PC-3 (cell line): ENCODE measurements at regions not wholly inside any gene's neighbourhood (a gene's known extent, or its start where the extent isn't known, plus 50 kb on each side); places are given as distances from the start of the nearest gene placed in this dataset.

Source experiments
- ATAC-seq: fragments of 200-7000 bp; cut with Tn5 transposase; 2 replicates; pipeline ENCODE4 v1.9.1; 2020; ENCODE audit warnings: mild to moderate bottlenecking, moderate library complexity
- BruUV-seq: library from RNA; stranded (reverse); fragments of 400-500 nt; replicated peaks from 2 replicates; lab custom pipeline; 2021; lab: Mats Ljungman, UMichigan
- CTCF ChIA-PET: fragments of 300-600 bp; sonication (Branson Sonifier 250); formaldehyde crosslinking; loops from one replicate; lab custom pipeline; 2022; ENCODE audit warnings: antibody characterized with exemption; lab: Charles Lee
- POLR2A ChIA-PET: fragments of 300-600 bp; sonication (Branson Sonifier 250); formaldehyde crosslinking; loops from one replicate; lab custom pipeline; 2022; ENCODE audit warnings: antibody characterized with exemption; ENCODE audit not compliant: unreplicated experiment; lab: Charles Lee
- DNase-seq: peaks from one replicate; pipeline ENCODE4 v3.0.0-alpha.2; 2015
- H2AFZ ChIP-seq: fragments of 300-600 bp; sonication (generic); 2 replicates; pipeline ENCODE4 v1.6.0; 2016; ENCODE audit warnings: antibody characterized with exemption, low read length
- H3F3A ChIP-seq: fragments of 300-600 bp; sonication (generic); one replicate; pipeline ENCODE4 v1.6.0; 2017; ENCODE audit warnings: antibody characterized with exemption, low read length, control low read depth, mild to moderate bottlenecking; ENCODE audit not compliant: unreplicated experiment
- H3K27ac ChIP-seq: fragments of 300-600 bp; sonication (generic); 2 replicates; pipeline ENCODE4 v1.5.1; 2016; ENCODE audit warnings: mild to moderate bottlenecking, low read length
- H3K27me3 ChIP-seq: fragments of 300-600 bp; sonication (generic); 2 replicates; pipeline ENCODE4 v1.6.1; 2016; ENCODE audit warnings: low read length, mixed read lengths
- H3K36me3 ChIP-seq: fragments of 300-600 bp; sonication (generic); 2 replicates; pipeline ENCODE4 v1.6.1; 2016; ENCODE audit warnings: low read depth, mixed run types, low read length, mixed read lengths
- H3K4me1 ChIP-seq: fragments of 300-600 bp; sonication (generic); 2 replicates; pipeline ENCODE4 v1.5.1; 2016; ENCODE audit warnings: low read length; ENCODE audit not compliant: insufficient read depth
- H3K4me2 ChIP-seq: fragments of 300-600 bp; sonication (generic); 2 replicates; pipeline ENCODE4 v1.6.0; 2016; ENCODE audit warnings: low read length
- H3K4me3 ChIP-seq: fragments of 300-600 bp; sonication (generic); 2 replicates; pipeline ENCODE4 v1.5.1; 2016; ENCODE audit warnings: mild to moderate bottlenecking, low read length, mixed read lengths
- H3K79me2 ChIP-seq: fragments of 300-600 bp; sonication (generic); 2 replicates; pipeline ENCODE4 v1.6.1; 2017; ENCODE audit warnings: low read length, mixed read lengths
- H3K9ac ChIP-seq: fragments of 300-600 bp; sonication (generic); 2 replicates; pipeline ENCODE4 v1.6.0; 2016; ENCODE audit warnings: mild to moderate bottlenecking, low read length
- H3K9me2 ChIP-seq: fragments of 300-600 bp; sonication (generic); replicated peaks from 2 replicates; pipeline ENCODE4 v1.6.1; 2016; ENCODE audit warnings: mixed run types, low read length, mixed read lengths
- H3K9me3 ChIP-seq: fragments of 300-600 bp; sonication (generic); 2 replicates; pipeline ENCODE4 v1.6.1; 2016; ENCODE audit warnings: low read length, mixed read lengths
- H4K20me1 ChIP-seq: fragments of 300-600 bp; sonication (generic); 2 replicates; pipeline ENCODE4 v1.6.1; 2016; ENCODE audit warnings: low read length, mixed read lengths
- CTCF ChIP-seq: fragments of 300-600 bp; sonication (generic); conservative IDR thresholded peaks from 2 replicates; pipeline ENCODE4 v1.5.1; 2017; ENCODE audit warnings: antibody characterized with exemption, low read depth, mild to moderate bottlenecking, low read length
- EZH2 ChIP-seq: fragments of 300-600 bp; sonication (generic); IDR thresholded peaks from one replicate; pipeline ENCODE4 v1.6.1; 2017; ENCODE audit warnings: antibody characterized with exemption, mild to moderate bottlenecking, low read length; ENCODE audit not compliant: unreplicated experiment
- EZH2phosphoT487 ChIP-seq: fragments of 300-600 bp; sonication (generic); IDR thresholded peaks from 2 replicates; pipeline ENCODE4 v1.6.1; 2018; ENCODE audit warnings: mild to moderate bottlenecking, antibody characterized with exemption, low read length, borderline replicate concordance
- intact Hi-C: fragments of 100-400 bp; cut with micrococcal nuclease; formaldehyde crosslinking; loops from 2 replicates; pipeline ENCODE4 v1.9.0; 2023

GRCh38 chr3:127354761-127355160 is 66.9 kb upstream of the PRR20G start:
- Histone ChIP-seq H3K4me2 (no peak overlapping the region), H3F3A (no peaks in the 10 kb centered on the region), H3K9me3 (no peaks in the 10 kb centered on the region), H4K20me1 (no peaks in the 10 kb centered on the region), H3K4me3 (no peak overlapping the region), H3K9ac (no peak overlapping the region), H3K9me2 (no peaks in the 10 kb centered on the region), H3K27me3 (peaks cover 25% of the 10 kb centered on the region; the same call in 1 of the 2 replicates), H3K36me3 (no peaks in the 10 kb centered on the region), H3K27ac (no peak overlapping the region), H3K4me1 (no peaks in the 10 kb centered on the region), H3K79me2 (no peaks in the 10 kb centered on the region), H2AFZ (no peak overlapping the region)
- intact Hi-C loops, result no loop called here
- POLR2A ChIA-PET, result no interaction called here
- ATAC-seq (no peak), DNase-seq (no peak)
- CTCF ChIA-PET, result no interaction called here
- BruUV-seq, result no TSS peak
- TF ChIP-seq CTCF (no peak), EZH2 (no peak), EZH2phosphoT487 (no peak)

DNA sequence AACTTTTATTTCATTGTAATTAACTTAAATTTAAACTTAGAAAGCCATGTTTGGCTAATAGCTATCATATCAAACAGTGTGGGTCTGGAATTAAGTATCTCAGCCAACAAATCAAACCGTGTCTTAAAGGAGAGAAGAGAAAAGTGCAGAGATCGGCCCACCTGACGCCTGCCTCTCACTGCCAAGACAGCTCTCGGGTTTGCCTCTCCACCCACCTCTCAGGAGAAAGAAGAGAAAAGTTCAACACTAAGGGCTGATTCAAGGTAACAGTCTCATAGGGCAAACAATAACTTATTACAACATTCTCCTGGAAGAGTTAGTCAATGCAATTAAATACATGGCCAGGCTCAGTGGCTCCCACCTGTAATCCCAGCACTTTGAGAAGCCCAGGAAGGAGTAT is 64.8 kb upstream of the PRR20G start:
- CTCF ChIA-PET, result no interaction called here
- Histone ChIP-seq H3K27ac (no peak overlapping the region), H3K36me3 (no peaks in the 10 kb centered on the region), H3K9me2 (no peaks in the 10 kb centered on the region), H4K20me1 (no peaks in the 10 kb centered on the region), H3K9me3 (no peaks in the 10 kb centered on the region), H3K4me3 (no peak overlapping the region), H3K9ac (no peak overlapping the region), H2AFZ (no peak overlapping the region), H3K27me3 (peaks cover 43% of the 10 kb centered on the region), H3K79me2 (no peaks in the 10 kb centered on the region), H3F3A (no peaks in the 10 kb centered on the region), H3K4me2 (no peak overlapping the region), H3K4me1 (no peaks in the 10 kb centered on the region)
- no TSS peak for BruUV-seq
- DNase-seq, result no peak
- no peak for ATAC-seq
- POLR2A ChIA-PET, result no interaction called here
- TF ChIP-seq CTCF (no peak), EZH2 (no peak), EZH2phosphoT487 (no peak)
- intact Hi-C loops, result no loop called here

DNA sequence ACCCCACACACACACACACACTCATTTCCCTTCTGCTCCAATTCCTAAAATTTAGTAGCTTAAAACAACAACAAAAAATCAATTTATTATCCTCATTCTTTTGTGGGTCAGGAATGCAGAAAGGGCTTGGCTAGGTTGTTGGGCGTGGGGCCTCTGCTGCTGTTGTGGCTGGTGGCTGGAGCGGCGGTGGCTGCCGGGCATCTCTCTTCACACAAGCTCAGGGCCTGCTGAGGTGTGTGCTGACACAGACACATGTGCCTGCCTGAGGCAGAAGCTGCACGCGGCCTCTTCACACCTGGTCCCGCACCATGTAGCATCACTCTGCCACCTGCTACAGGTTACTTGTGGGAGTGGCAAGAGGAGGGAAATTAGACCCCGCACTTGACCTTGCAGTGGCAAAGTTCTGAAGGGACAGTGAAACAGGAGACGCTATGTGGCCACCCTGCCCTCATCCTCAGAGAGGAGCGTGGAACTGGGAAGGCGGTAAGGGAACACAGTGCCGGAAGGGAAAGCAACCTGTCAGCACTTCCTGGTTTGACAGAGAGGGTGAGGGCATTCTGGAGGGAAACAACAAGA is 64.0 kb upstream of the PRR20G start:
- ChIA-PET CTCF (no interaction called here), POLR2A (no interaction called here)
- intact Hi-C loops, result no loop called here
- TF ChIP-seq EZH2, result no peak
- no peak for TF ChIP-seq CTCF
- TF ChIP-seq EZH2phosphoT487, result no peak
- ATAC-seq (no peak), DNase-seq (no peak)
- Histone ChIP-seq H3K27me3 (peaks cover 49% of the 10 kb centered on the region), H3K4me3 (no peak overlapping the region), H3K4me1 (no peaks in the 10 kb centered on the region), H3K9ac (no peak overlapping the region), H3K4me2 (no peak overlapping the region), H3K27ac (no peak overlapping the region), H3K79me2 (no peaks in the 10 kb centered on the region), H3K9me2 (no peaks in the 10 kb centered on the region), H3F3A (no peaks in the 10 kb centered on the region), H4K20me1 (no peaks in the 10 kb centered on the region), H3K36me3 (no peaks in the 10 kb centered on the region), H2AFZ (no peak overlapping the region), H3K9me3 (no peaks in the 10 kb centered on the region)
- no TSS peak for BruUV-seq
